IPS-20b (cell line): ENCODE measurements at regions not wholly inside any gene's neighbourhood (a gene's known extent, or its start where the extent isn't known, plus 50 kb on each side); places are given as distances from the start of the nearest gene placed in this dataset.

ENCODE experiments used
- H3K27ac ChIP-seq: one replicate; pipeline ENCODE4 v1.5.1; 2013; ENCODE audit warnings: low read length
- H3K27me3 ChIP-seq: 2 replicates; pipeline ENCODE4 v1.6.1; 2013; ENCODE audit warnings: mild to moderate bottlenecking, low read length, inconsistent platforms; ENCODE audit not compliant: insufficient read depth
- H3K36me3 ChIP-seq: 2 replicates; pipeline ENCODE4 v1.6.1; 2013; ENCODE audit warnings: low read depth, mild to moderate bottlenecking, inconsistent platforms, low read length, moderate library complexity; ENCODE audit not compliant: insufficient read depth
- H3K4me1 ChIP-seq: 2 replicates; pipeline ENCODE4 v1.6.1; 2013; ENCODE audit warnings: mild to moderate bottlenecking, control low read depth, inconsistent platforms, low read length, moderate library complexity; ENCODE audit not compliant: insufficient read depth
- H3K4me3 ChIP-seq: 2 replicates; pipeline ENCODE4 v1.5.1; 2013; ENCODE audit warnings: mild to moderate bottlenecking, low read length, inconsistent platforms
- H3K9ac ChIP-seq: 2 replicates; pipeline ENCODE4 v1.6.1; 2013; ENCODE audit warnings: low read depth, mild to moderate bottlenecking, inconsistent platforms, low read length, moderate library complexity
- H3K9me3 ChIP-seq: 2 replicates; pipeline ENCODE4 v1.6.1; 2013; ENCODE audit warnings: mild to moderate bottlenecking, low read depth, low read length, inconsistent platforms; ENCODE audit not compliant: insufficient read depth

- H3K27me3 ChIP-seq, result no peaks in the 10 kb centered on the region; the same call in 1 of the 2 replicates
- no peaks in the 10 kb centered on the region for H3K9me3 ChIP-seq
- H3K4me1 ChIP-seq, result peaks cover 3% of the 10 kb centered on the region; the same call in 1 of the 2 replicates
- no peak overlapping the region for H3K9ac ChIP-seq
- no peak overlapping the region for H3K4me3 ChIP-seq
- no peak overlapping the region for H3K27ac ChIP-seq
- no peaks in the 10 kb centered on the region for H3K36me3 ChIP-seq
These were observed 59.2 kb upstream of the TNR start for GRCh38 chr1:175802407-175803123.

GRCh38 chr1:175801979-175802378 lies 58.6 kb upstream of the TNR start:
- H3K27ac ChIP-seq, result no peak overlapping the region
- H3K36me3 ChIP-seq, result no peaks in the 10 kb centered on the region
- no peak overlapping the region for H3K4me3 ChIP-seq
- no peaks in the 10 kb centered on the region for H3K27me3 ChIP-seq
- peaks cover 7% of the 10 kb centered on the region; the same call in 1 of the 2 replicates for H3K4me1 ChIP-seq
- H3K9me3 ChIP-seq, result no peaks in the 10 kb centered on the region
- no peak overlapping the region for H3K9ac ChIP-seq

- Histone ChIP-seq H3K4me1 (peaks cover 7% of the 10 kb centered on the region; the same call in 1 of the 2 replicates), H3K4me3 (no peak overlapping the region), H3K36me3 (no peaks in the 10 kb centered on the region), H3K9me3 (no peaks in the 10 kb centered on the region), H3K27ac (no peak overlapping the region), H3K27me3 (no peaks in the 10 kb centered on the region), H3K9ac (no peak overlapping the region)
These were observed 54.2 kb upstream of the TNR start for GRCh38 chr1:175797576-175797975.

DNA sequence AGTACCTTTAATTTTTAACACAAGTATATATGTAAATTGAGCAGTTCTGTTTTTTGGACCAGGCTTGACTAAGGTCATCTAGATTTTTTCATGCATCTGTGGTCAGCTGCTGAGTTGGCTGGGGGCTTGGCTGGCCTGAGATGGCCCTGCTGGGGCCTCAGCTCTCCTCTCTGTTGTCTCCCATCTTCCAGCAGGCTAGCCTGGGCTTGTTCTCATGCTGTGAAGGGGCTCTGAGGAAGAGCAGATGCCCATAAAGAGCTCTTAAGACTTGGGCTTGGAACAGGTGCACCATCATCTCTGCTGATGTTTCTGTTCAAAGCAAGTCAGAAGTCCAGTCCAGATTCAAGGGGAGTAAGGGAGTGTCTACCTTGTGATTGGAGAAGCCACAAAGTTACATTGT lies 51.2 kb upstream of the TNR start:
- no peaks in the 10 kb centered on the region for H3K9me3 ChIP-seq
- H3K27ac ChIP-seq, result no peak overlapping the region
- no peak overlapping the region for H3K4me3 ChIP-seq
- no peaks in the 10 kb centered on the region for H3K36me3 ChIP-seq
- no peak overlapping the region for H3K9ac ChIP-seq
- H3K27me3 ChIP-seq, result no peaks in the 10 kb centered on the region
- peaks cover 7% of the 10 kb centered on the region; the same call in 1 of the 2 replicates for H3K4me1 ChIP-seq

DNA sequence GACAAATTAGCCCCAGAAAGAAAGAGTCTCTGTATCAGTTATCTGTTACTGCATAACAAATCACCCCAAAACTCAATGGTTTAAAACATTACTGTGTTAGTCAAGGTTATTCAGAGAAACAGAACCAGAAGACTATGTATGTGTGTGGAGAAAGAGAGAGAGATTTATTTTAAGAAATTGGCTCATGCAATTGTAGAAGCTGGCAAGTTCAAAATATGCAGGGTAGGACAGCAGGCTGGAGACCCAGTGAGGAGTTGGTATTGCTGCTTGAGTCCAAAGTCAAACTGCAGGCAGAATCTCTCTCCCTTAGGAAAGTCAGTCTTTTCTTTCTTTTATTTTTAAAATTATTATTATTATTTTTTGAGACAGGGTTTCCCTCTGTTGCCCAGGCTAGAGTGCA lies 50.2 kb upstream of the TNR start:
- Histone ChIP-seq H3K36me3 (no peaks in the 10 kb centered on the region), H3K9me3 (no peaks in the 10 kb centered on the region), H3K27ac (no peak overlapping the region), H3K4me3 (no peak overlapping the region), H3K4me1 (peaks cover 7% of the 10 kb centered on the region; the same call in 1 of the 2 replicates), H3K27me3 (no peaks in the 10 kb centered on the region), H3K9ac (no peak overlapping the region)
